GM18520 (cell line): ENCODE measurements at regions not wholly inside any gene's neighbourhood (a gene's known extent, or its start where the extent isn't known, plus 50 kb on each side); places are given as distances from the start of the nearest gene placed in this dataset.
"Not testable (repeated sequence)": the region's sequence is repeated elsewhere in the genome, so short reads cannot be mapped to it uniquely, and the experiment has no call there.

Experiments used
- ATAC-seq: cut with Tn5 transposase; IDR thresholded peaks from one replicate; pipeline ENCODE4 v1.9.1; 2021; ENCODE audit not compliant: unreplicated experiment

DNA sequence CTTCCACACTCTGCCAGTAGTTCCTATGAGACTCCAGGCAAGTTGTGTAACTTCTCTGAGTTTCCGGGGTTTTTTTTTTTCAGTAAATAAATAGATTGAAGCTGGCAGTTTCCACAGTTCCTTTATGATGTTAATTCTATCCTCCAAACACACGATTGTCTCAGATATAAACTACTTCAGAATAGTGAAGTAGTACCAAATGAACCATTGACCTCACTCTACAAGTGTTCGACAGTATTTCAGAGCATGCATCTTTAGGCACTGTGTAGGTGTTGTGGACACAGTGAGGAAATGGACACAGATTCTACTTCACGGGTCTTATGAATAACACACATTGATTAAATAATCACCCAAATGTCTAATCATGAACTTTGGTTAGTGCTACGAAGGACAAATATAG lies 136.1 kb upstream of the IGSF10 start:
- ATAC-seq: no peak

DNA sequence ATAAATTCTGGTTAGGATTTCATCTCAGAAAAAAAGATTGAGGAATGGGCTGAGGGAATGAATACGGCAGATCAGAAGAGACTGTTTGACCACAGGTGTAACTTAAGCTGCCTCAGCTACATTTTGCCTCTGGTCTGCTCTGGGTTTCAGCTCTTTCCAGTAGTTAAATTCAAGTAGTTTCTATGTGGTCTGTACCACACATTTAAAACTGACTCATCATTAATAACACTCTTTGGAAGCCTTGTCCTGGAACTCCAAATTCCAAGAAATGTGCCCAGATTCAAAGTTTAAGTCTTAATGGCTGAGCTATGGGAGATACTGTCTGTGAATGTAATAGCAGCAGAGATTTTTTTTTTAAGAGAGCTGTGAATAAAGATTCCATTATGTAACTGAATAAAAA lies 133.1 kb upstream of the IGSF10 start:
- no peak for ATAC-seq

- no peak for ATAC-seq
These were observed 131.4 kb upstream of the IGSF10 start for GRCh38 chr3:151592287-151592686.

GRCh38 chr3:151591441-151591840 lies 130.6 kb upstream of the IGSF10 start:
- no peak for ATAC-seq

DNA sequence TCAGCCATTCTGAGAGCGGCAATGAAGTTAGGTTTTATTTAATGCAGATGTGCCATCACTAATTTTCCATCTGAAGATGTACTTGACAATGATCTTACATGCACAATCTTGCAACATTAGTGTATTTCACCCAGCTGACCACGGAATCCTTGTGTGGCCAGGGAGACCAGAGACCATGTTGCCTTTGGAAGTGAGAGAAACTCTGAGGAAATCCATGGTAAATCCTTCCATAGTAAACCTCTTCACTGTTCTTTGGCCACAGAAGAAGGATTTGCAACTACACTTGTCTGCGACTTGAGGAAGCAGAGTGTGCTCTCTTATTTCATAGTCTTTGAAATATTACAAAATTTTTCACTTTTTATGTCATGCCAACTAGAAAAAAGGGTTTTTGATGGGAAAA lies 128.4 kb upstream of the IGSF10 start:
- ATAC-seq: no peak

GRCh38 chr3:151587659-151588058 lies 126.8 kb upstream of the IGSF10 start:
- not testable (repeated sequence) for ATAC-seq

- peak; percentile 71 for ATAC-seq
These were observed 123.7 kb upstream of the IGSF10 start for GRCh38 chr3:151584566-151584965.

GRCh38 chr3:151581035-151581434 lies 120.2 kb upstream of the IGSF10 start:
- ATAC-seq: no peak

DNA sequence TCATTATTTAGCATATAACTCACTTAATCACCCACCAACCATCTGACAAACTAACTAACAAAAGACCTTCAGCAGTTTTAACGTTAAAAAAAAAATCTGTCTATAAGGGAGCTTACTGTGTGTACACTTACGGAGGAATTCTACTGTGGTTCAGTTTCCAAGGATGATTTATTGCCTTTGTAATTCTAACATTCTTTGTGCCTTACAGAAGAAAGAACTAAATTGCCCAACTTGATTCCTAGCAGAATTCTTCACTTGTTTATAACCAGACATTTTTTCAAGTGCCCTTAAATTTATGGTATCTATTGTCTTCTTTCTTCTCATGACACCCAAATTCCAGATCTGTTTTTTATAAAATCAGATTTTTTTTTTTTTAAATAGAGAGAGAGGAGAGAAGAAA lies 119.7 kb upstream of the IGSF10 start:
- no peak for ATAC-seq

DNA sequence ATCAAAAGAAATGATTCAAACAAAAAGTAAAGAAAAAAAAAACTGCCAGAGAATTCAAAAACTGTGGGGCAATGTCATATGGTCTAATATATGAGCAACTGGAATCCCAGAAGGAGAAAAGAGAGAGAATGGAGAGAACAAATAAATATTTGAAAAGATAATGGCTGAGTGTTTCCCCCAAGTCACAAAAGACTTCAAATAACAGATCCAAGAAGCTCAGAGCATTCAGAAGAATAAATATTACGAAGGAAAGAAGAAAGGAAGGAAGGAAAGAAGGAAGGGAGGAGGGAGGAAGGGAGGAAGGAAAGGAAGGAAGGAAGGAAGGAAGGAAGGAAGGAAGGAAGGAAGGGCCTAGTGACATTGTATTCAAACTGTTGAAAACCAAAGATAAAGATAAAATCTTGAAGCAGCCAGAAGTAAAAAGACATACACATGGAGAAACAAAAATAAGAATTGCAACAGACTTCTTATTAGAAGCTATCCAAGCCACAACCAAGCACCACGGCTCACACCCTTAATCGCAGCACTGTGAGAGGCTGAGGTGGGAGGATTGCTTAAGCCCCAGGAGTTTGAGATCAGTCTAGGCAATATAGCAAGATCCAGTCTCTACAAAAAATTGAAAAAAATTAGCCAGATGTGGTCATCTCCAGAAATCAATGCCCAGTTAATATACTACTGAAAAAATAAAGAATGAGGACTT lies 118.9 kb upstream of the IGSF10 start:
- ATAC-seq: no peak

DNA sequence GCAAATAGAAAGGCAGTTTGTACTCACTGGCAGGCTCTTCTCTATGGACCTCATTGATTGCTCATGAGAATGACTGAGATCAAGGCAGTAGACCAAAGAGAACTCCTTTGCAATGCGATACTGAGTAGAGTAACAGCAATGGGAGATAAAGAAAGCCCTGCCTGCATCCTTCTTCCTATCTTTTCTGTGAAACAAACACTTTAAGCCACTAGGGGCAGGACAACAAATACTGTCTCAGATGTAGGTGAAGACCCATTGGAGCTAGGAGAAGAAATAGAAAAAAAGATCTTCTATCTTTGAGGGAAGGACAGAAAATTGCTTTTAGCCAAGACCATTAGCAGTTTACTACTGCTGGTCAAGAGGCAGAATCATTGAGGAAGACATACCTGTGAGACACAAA lies 117.6 kb upstream of the IGSF10 start:
- no peak for ATAC-seq

DNA sequence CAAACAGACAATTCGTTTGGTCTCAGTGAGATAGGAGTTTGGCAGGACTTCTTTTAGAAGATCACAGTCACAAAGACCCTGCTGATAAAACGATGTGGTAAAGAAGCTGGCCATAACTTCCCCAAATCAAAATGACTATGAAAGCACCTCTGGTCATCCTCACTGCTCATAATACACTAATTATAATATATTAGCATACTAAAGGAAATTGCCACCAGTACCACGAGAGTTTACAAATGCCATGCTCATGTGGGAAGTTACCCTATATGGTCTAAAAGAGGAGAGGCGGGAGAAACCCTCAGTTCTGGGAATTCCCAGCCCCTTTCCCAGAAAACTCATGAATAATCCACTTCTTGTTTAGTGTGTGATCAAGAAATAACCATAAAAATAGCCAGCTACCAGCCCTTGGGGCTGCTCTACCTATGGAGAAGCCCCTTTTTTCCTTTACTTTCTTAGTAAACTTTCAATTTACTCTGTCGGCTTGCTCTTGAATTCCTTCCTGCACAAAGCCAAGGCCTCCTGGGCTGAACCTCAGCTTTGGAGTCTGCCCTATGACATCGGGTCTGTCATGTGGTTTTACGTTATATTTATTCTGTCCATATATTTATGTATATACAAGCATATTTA lies 115.8 kb upstream of the IGSF10 start:
- ATAC-seq: no peak

GRCh38 chr3:151568184-151568583 lies 107.3 kb upstream of the IGSF10 start:
- no peak for ATAC-seq

GRCh38 chr3:151567477-151567876 lies 106.6 kb upstream of the IGSF10 start:
- ATAC-seq: no peak

DNA sequence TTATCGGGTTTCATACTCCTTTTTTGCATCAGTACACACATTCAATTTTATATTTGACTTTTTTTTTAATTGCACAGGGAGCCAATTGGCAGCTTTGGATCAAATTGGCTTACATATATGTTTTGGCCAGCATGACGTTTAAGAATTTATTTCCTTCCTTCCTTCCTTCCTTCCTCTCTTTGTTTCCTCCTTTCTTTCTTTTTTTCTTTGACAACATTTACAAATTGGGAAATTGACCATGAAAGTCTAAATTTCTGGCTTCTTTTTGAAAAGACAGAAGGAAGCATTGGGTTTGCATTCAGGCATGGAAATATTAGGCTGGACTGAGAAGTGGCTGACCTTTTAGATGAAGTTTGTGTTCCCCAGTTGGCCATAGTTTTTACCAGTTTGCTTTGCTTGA lies 103.4 kb upstream of the IGSF10 start:
- ATAC-seq: no peak

GRCh38 chr3:151563305-151563704 lies 102.4 kb upstream of the IGSF10 start:
- ATAC-seq: no peak

- ATAC-seq: no peak
These were observed 102.0 kb upstream of the IGSF10 start for GRCh38 chr3:151562891-151563290.

GRCh38 chr3:151561878-151562277 lies 101.0 kb upstream of the IGSF10 start:
- ATAC-seq: no peak

- ATAC-seq: no peak
These were observed 99.9 kb upstream of the IGSF10 start for GRCh38 chr3:151560738-151561137.

DNA sequence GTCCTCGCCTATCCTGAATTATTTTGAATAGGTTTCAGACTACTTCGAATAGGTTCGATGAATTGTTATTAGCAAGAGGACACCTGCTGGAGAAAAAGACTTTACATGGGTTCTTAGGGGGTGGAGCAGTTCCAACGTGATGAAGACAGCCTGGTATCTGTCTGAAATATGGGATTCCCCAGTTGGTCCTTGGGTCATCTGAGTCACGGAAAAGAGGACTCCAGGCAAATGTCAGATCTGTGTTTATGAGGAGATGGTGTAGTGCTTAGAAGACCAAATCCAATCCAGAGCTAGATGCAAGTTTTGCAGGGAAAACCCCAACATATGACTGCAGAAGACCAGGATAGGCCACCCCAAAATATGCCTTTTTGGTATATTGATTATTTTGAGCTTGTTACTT lies 98.9 kb upstream of the IGSF10 start:
- no peak for ATAC-seq

- no peak for ATAC-seq
These were observed 97.8 kb upstream of the IGSF10 start for GRCh38 chr3:151558661-151559060.

DNA sequence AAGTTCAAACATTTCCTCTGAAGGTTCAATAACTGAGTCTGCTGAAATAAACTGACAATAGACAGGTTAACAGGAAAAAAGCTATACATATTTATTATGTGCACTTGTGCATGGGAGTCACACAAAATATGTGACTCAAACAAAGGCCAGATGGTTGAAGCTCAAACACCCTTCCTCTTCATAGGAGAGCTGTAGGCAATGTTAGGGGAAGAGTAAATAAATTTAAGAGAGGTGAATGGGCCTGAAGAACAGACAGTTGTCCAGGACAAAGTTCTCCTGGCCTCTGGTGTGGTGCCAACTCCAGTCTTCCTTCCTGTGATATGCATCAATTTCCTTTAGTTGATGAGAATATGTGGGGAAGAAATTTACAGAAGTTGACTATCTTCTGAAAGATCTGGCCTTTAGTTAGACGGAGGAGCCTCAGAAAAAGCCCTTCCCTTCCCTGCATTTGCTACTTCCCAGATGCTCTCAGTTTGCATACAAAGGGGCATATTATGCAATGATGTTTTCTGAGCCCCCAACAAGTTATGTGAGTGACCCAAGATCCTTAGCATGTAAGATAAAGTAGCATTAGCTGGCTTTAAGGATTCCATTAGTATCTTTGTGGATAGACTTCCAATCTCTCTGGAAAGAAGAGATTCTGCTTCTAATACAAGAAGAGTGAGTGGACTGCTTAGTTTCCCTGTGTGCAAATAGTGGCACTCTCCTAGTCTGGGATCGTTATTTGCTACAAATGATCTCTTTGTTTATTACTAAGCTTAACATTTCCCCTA lies 96.4 kb upstream of the IGSF10 start:
- no peak for ATAC-seq
